Neural progenitor cell (in vitro differentiated cells): ENCODE measurements at regions not wholly inside any gene's neighbourhood (a gene's known extent, or its start where the extent isn't known, plus 50 kb on each side); places are given as distances from the start of the nearest gene placed in this dataset.

Experiments used
- DNase-seq: peaks from one replicate; pipeline ENCODE4 v3.0.0-alpha.2; 2016; ENCODE audit warnings: low spot score
- H2AFZ ChIP-seq: fragments of 200-600 bp; sonication (generic); replicated peaks from 2 replicates; pipeline ENCODE4 v1.6.1; 2016; ENCODE audit warnings: antibody characterized with exemption
- H3F3A ChIP-seq: fragments of 200-600 bp; sonication (generic); 2 replicates; pipeline ENCODE4 v1.6.1; 2016; ENCODE audit warnings: antibody characterized with exemption, low read depth
- H3K27ac ChIP-seq: fragments of 200-600 bp; sonication (generic); 2 replicates; pipeline ENCODE4 v1.5.1; 2016; ENCODE audit warnings: mild to moderate bottlenecking
- H3K27me3 ChIP-seq: fragments of 200-600 bp; sonication (generic); 2 replicates; pipeline ENCODE4 v1.6.1; 2016; ENCODE audit warnings: mild to moderate bottlenecking, moderate library complexity
- H3K36me3 ChIP-seq: fragments of 200-600 bp; sonication (generic); 2 replicates; pipeline ENCODE4 v1.5.1; 2016
- H3K4me1 ChIP-seq: fragments of 200-600 bp; sonication (generic); 2 replicates; pipeline ENCODE4 v1.6.1; 2016; ENCODE audit warnings: mixed run types
- H3K4me2 ChIP-seq: fragments of 200-600 bp; sonication (generic); 2 replicates; pipeline ENCODE4 v1.6.1; 2016
- H3K4me3 ChIP-seq: fragments of 200-600 bp; sonication (generic); 2 replicates; pipeline ENCODE4 v1.5.1; 2016
- H3K79me2 ChIP-seq: fragments of 200-600 bp; sonication (generic); 2 replicates; pipeline ENCODE4 v1.6.1; 2016; ENCODE audit warnings: low read depth
- H3K9ac ChIP-seq: fragments of 200-600 bp; sonication (generic); 2 replicates; pipeline ENCODE4 v1.6.1; 2016
- H3K9me3 ChIP-seq: fragments of 200-600 bp; sonication (generic); 2 replicates; pipeline ENCODE4 v1.5.1; 2016; ENCODE audit warnings: low read depth
- H4K20me1 ChIP-seq: fragments of 200-600 bp; sonication (generic); 2 replicates; pipeline ENCODE4 v1.6.1; 2016; ENCODE audit warnings: low read depth
- H3K27ac Mint-ChIP-seq: 3 replicates; pipeline ENCODE4 v1.8.0; 2021; ENCODE audit warnings: mixed read lengths
- H3K27me3 Mint-ChIP-seq: 2 replicates; pipeline ENCODE4 v1.8.0; 2022; ENCODE audit warnings: low read depth, mild to moderate bottlenecking, inconsistent platforms, moderate library complexity, mixed read lengths; ENCODE audit not compliant: insufficient read depth
- H3K36me3 Mint-ChIP-seq: 3 replicates; pipeline ENCODE4 v1.8.0; 2021; ENCODE audit warnings: mixed read lengths
- H3K4me1 Mint-ChIP-seq: 3 replicates; pipeline ENCODE4 v1.8.0; 2021; ENCODE audit warnings: mixed read lengths
- H3K4me3 Mint-ChIP-seq: 3 replicates; pipeline ENCODE4 v1.8.0; 2021; ENCODE audit warnings: mild to moderate bottlenecking, moderate library complexity, mixed read lengths
- H3K9me3 Mint-ChIP-seq: 3 replicates; pipeline ENCODE4 v1.8.0; 2020; ENCODE audit warnings: mixed read lengths
- CTCF ChIP-seq: fragments of 200-600 bp; sonication (generic); IDR thresholded peaks from 2 replicates; pipeline ENCODE4 v1.5.1; 2017; ENCODE audit warnings: antibody characterized with exemption, mild to moderate bottlenecking
- EZH2 ChIP-seq: fragments of 200-600 bp; sonication (generic); IDR thresholded peaks from 2 replicates; pipeline ENCODE4 v1.6.1; 2017; ENCODE audit warnings: antibody characterized with exemption, mild to moderate bottlenecking, moderate library complexity
- EZH2phosphoT487 ChIP-seq: fragments of 200-600 bp; sonication (generic); IDR thresholded peaks from 2 replicates; pipeline ENCODE4 v1.6.1; 2017; ENCODE audit warnings: antibody characterized with exemption

GRCh38 chr6:126204598-126204997 is 135.3 kb upstream of the CENPW start:
- no peak overlapping the region for H3K9ac ChIP-seq
- Mint-ChIP-seq H3K4me3 (no peak overlapping the region), H3K27ac (no peak overlapping the region), H3K36me3 (no peaks in the 10 kb centered on the region), H3K27me3 (peaks cover 5% of the 10 kb centered on the region), H3K9me3 (no peaks in the 10 kb centered on the region), H3K4me1 (no peaks in the 10 kb centered on the region)
- no peak overlapping the region for H3K4me2 ChIP-seq
- H3K79me2 ChIP-seq = no peaks in the 10 kb centered on the region
- H3K27ac ChIP-seq = no peak overlapping the region
- no peak for DNase-seq
- no peak for TF ChIP-seq EZH2
- TF ChIP-seq EZH2phosphoT487 = no peak
- no peak for TF ChIP-seq CTCF
- no peaks in the 10 kb centered on the region for H3K4me1 ChIP-seq
- no peak overlapping the region for H3K4me3 ChIP-seq
- H4K20me1 ChIP-seq = no peaks in the 10 kb centered on the region
- no peaks in the 10 kb centered on the region for H3K36me3 ChIP-seq
- H2AFZ ChIP-seq = no peak overlapping the region
- H3F3A ChIP-seq = no peaks in the 10 kb centered on the region
- no peaks in the 10 kb centered on the region for H3K27me3 ChIP-seq
- no peaks in the 10 kb centered on the region for H3K9me3 ChIP-seq

- no peak overlapping the region for H3K27ac Mint-ChIP-seq
- Histone ChIP-seq H3K4me1 (no peaks in the 10 kb centered on the region), H3K4me3 (no peak overlapping the region), H3K79me2 (no peaks in the 10 kb centered on the region), H3K27ac (no peak overlapping the region), H3K9me3 (no peaks in the 10 kb centered on the region), H3K9ac (no peak overlapping the region), H4K20me1 (no peaks in the 10 kb centered on the region), H3K27me3 (no peaks in the 10 kb centered on the region), H3F3A (no peaks in the 10 kb centered on the region), H3K36me3 (no peaks in the 10 kb centered on the region), H2AFZ (no peak overlapping the region), H3K4me2 (no peak overlapping the region)
- no peak for TF ChIP-seq EZH2
- TF ChIP-seq EZH2phosphoT487 = no peak
- no peak for TF ChIP-seq CTCF
- H3K36me3 Mint-ChIP-seq = no peaks in the 10 kb centered on the region
- H3K4me1 Mint-ChIP-seq = peaks cover 5% of the 10 kb centered on the region
- H3K27me3 Mint-ChIP-seq = peaks cover 2% of the 10 kb centered on the region
- no peak overlapping the region for H3K4me3 Mint-ChIP-seq
- H3K9me3 Mint-ChIP-seq = no peaks in the 10 kb centered on the region
- no peak for DNase-seq
These were observed 133.2 kb upstream of the CENPW start for GRCh38 chr6:126206504-126207246.

- Histone ChIP-seq H4K20me1 (no peaks in the 10 kb centered on the region), H3K36me3 (no peaks in the 10 kb centered on the region), H3K9me3 (no peaks in the 10 kb centered on the region), H3F3A (no peaks in the 10 kb centered on the region), H3K27ac (no peak overlapping the region), H2AFZ (no peak overlapping the region), H3K4me2 (no peak overlapping the region), H3K4me1 (no peaks in the 10 kb centered on the region), H3K79me2 (no peaks in the 10 kb centered on the region), H3K4me3 (no peak overlapping the region), H3K27me3 (no peaks in the 10 kb centered on the region), H3K9ac (no peak overlapping the region)
- H3K4me1 Mint-ChIP-seq = peaks cover 5% of the 10 kb centered on the region
- H3K27ac Mint-ChIP-seq = no peak overlapping the region
- H3K9me3 Mint-ChIP-seq = no peaks in the 10 kb centered on the region
- DNase-seq = no peak
- peaks cover 2% of the 10 kb centered on the region for H3K27me3 Mint-ChIP-seq
- H3K36me3 Mint-ChIP-seq = no peaks in the 10 kb centered on the region
- TF ChIP-seq EZH2phosphoT487 (no peak), EZH2 (no peak), CTCF (no peak)
- H3K4me3 Mint-ChIP-seq = no peak overlapping the region
These were observed 129.4 kb upstream of the CENPW start for GRCh38 chr6:126210398-126211075.
